Testis (tissue), 2 donors: ENCODE measurements at regions not wholly inside any gene's neighbourhood (a gene's known extent, or its start where the extent isn't known, plus 50 kb on each side); places are given as distances from the start of the nearest gene placed in this dataset.

Experiments used
- POLR2A ChIP-seq: fragments of 450-650 bp; IDR thresholded peaks from one replicate; pipeline ENCODE4 v1.6.1; 2017; ENCODE audit warnings: antibody characterized with exemption, mild to moderate bottlenecking, moderate library complexity
- TF ChIP-seq, protein P1 (sequence below), 3 experiments: fragments of 450-650 bp in 2 of 3; fragments of 200-600 bp in 1 of 3; sonication (generic) in 1 of 3; IDR thresholded peaks; one replicate each; pipeline ENCODE4 v1.5.1; 2016 to 2019; ENCODE audit warnings: antibody characterized with exemption in 3 of 3, mild to moderate bottlenecking in 2 of 3, moderate library complexity in 1 of 3

DNA sequence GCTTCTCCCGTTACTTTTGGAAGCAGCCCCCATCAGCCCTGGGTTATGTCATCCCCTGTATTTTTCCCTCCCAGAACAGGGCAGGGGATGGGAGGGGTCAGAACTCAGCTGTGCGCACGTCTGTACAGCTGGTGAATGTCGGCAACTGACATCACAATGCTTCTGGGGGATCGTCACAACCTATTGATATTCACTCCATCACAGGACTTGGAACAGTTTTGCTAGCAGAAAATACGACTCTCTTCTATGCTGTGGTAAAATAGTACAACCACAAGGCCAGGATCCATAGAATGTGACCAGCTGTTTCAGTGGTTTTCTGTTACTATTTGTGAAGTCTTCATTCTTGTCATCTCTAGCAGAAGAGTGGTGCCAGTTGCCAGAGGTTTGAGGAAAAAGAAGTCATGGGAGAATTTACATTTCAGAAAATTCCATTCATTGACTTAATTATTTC is 77.1 kb upstream of the KLF4 start:
- TF ChIP-seq, protein P1, sequence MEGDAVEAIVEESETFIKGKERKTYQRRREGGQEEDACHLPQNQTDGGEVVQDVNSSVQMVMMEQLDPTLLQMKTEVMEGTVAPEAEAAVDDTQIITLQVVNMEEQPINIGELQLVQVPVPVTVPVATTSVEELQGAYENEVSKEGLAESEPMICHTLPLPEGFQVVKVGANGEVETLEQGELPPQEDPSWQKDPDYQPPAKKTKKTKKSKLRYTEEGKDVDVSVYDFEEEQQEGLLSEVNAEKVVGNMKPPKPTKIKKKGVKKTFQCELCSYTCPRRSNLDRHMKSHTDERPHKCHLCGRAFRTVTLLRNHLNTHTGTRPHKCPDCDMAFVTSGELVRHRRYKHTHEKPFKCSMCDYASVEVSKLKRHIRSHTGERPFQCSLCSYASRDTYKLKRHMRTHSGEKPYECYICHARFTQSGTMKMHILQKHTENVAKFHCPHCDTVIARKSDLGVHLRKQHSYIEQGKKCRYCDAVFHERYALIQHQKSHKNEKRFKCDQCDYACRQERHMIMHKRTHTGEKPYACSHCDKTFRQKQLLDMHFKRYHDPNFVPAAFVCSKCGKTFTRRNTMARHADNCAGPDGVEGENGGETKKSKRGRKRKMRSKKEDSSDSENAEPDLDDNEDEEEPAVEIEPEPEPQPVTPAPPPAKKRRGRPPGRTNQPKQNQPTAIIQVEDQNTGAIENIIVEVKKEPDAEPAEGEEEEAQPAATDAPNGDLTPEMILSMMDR (IDR thresholded peaks at IDR 0.05): no peak
- TF ChIP-seq POLR2A: no peak
